HG03196 (cell line): ENCODE measurements at regions not wholly inside any gene's neighbourhood (a gene's known extent, or its start where the extent isn't known, plus 50 kb on each side); places are given as distances from the start of the nearest gene placed in this dataset.
"Not testable (repeated sequence)": the region's sequence is repeated elsewhere in the genome, so short reads cannot be mapped to it uniquely, and the experiment has no call there.

Experiments
- ATAC-seq: cut with Tn5 transposase; IDR thresholded peaks from one replicate; pipeline ENCODE4 v1.9.1; 2021; ENCODE audit not compliant: unreplicated experiment

GRCh38 chr2:9707611-9708160 lies 76.9 kb upstream of the YWHAQ start:
- no peak for ATAC-seq

- no peak for ATAC-seq
Observed at GRCh38 chr2:9708683-9709538, 78.1 kb upstream of the YWHAQ start.

DNA sequence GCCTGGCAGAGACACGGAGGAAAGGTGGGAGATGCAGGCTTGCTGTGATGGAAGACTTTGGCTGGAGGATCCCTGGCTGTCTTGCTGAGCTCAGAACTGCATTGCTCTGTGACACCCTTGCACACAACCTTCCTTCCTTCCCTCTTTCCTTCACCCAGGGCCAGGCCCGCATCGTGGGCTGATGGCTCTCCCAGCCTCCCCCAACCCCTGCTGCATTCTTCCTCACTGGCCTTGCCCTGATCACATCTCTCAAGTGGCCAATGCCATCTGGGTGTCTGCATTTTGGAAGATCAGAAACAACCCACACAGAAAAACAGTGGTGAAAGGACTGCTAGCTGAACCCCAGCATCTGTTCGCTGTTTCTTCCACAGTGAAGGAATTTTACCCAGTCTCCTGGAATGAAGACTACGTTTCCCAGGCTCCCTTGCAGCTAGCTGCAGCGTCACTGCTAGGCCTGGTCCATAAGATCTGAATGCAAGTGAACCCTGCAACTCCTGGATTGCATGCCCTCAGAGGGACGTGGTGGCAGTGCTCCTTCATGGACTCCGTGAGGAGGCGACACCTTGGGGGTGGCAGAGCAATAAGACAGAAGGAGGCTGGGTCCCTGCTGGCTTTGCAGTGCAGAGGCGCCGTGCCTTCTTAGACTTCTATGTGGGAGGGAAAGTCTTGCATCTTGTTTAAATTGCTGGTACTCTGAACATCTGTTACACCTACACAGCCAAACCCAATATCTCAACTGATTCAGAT lies 78.9 kb upstream of the YWHAQ start:
- no peak for ATAC-seq

GRCh38 chr2:9710311-9710710 lies 79.5 kb upstream of the YWHAQ start:
- no peak for ATAC-seq

- no peak for ATAC-seq
Observed at GRCh38 chr2:9712263-9712662, 81.5 kb upstream of the YWHAQ start.

- ATAC-seq, result no peak
Observed at GRCh38 chr2:9714630-9715214, 83.9 kb upstream of the YWHAQ start.

GRCh38 chr2:9715238-9715637 lies 84.4 kb upstream of the YWHAQ start:
- ATAC-seq, result no peak

DNA sequence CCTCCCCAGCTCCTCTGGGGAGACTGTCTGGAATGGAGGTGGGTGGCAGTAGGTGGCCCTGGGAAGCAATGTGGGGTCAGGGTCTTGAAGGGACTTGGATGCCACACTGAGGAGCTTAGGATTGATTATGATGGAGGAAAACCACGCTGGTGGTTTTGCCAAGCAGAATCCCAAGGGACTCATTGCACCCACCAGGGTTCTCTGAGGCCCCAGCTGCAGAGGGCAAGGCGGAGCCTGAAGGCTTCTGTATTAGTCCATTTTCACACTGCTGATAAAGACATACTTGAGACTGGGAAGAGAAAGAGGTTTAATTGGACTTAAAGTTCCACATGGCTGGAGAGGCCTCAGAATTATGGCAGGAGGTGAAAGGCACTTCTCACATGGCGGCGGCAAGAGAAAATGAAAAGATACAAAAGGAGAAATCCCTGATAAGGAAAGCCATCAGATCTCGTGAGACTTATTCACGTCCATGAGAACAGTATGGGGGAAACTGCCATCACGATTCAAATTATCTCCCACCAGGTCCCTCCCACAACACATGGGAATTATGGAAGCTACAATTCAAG lies 87.2 kb upstream of the YWHAQ start:
- ATAC-seq, result no peak

GRCh38 chr2:9720352-9721093 lies 89.7 kb upstream of the YWHAQ start:
- no peak for ATAC-seq

- no peak for ATAC-seq
Observed at GRCh38 chr2:9721344-9721743, 90.5 kb upstream of the YWHAQ start.

DNA sequence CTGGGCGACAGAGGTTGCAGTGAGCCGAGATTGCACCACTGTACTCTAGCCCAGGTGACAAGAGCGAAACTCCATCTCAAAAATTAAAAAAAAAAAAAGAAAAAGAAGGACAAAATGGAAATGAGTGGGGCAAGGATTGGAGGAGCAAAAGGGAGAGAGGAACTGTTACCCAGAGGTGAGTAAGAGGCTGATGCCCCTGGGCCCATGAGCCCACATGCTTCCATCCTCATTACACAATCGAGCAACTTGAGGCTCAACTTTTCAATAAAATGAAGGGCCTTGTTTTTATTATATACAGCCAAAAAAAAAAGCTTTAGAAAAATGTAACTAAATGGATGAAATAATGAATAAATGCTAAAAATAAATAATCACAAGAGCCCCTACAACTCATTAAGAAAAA lies 91.7 kb upstream of the YWHAQ start:
- ATAC-seq, result no peak

GRCh38 chr2:9724565-9724964 lies 93.8 kb upstream of the YWHAQ start:
- ATAC-seq, result no peak

DNA sequence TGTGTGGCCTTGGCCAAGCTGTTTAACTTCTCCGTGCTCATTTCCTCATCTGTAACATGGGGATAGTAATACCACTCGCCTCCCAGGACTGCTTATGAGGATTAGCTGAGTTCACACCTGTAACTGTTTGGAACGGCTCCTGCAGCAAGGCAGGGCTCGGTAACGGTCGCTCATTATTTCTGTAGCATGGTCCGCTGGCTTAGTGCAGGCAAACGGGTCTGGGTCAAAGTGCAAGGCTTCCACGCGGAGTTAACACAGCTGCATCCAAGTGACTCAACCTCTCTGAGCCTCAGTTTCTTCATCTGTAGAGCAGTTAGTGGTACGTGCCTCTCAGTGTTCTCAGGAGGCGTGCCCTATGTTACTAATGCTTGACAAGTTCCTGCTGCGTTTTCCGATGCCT lies 94.3 kb upstream of the YWHAQ start:
- ATAC-seq, result no peak

GRCh38 chr2:9726016-9726415 lies 95.2 kb upstream of the YWHAQ start:
- not testable (repeated sequence) for ATAC-seq

DNA sequence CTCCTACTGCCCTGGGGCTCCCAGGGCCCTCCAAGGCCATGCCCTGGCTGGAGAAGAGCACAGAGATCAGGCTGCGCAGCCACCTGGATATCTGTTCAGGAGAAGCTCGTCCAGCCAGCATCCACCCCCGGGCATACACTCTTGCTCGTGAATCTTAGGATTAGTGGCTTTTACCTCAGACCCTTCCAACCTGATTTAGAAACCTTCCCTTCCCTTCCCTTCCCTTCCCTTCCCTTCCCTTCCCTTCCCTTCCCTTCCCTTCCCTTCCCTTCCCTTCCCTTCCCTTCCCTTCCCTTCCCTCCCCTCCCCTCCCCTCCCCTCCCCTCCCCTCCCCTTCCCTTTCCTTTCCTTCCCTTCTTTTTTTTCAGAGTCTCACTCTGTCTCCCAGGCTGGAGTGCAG lies 99.7 kb upstream of the YWHAQ start:
- not testable (repeated sequence) for ATAC-seq

DNA sequence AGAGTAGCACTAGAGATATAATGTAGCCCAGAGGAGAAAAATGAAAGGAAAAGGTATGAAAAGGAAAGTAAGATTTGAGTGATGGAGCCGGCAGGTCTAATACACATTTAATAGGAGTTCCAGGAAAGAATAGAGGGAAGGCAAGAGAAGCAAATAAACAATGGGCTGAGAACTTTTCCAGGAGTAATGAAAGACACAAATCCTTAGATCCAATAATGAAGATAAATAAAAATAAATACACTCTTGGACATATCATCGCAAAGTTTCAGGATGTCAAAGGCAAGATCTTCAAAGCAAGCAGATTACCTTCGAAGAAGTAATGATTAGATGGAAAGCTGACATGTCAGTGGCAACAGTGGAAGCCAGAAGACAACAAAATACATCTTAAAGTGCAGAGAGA lies 102.0 kb upstream of the YWHAQ start:
- no peak for ATAC-seq

- no peak for ATAC-seq
Observed at GRCh38 chr2:9734308-9734707, 103.5 kb upstream of the YWHAQ start.

- ATAC-seq, result no peak
Observed at GRCh38 chr2:9735335-9735734, 104.5 kb upstream of the YWHAQ start.

DNA sequence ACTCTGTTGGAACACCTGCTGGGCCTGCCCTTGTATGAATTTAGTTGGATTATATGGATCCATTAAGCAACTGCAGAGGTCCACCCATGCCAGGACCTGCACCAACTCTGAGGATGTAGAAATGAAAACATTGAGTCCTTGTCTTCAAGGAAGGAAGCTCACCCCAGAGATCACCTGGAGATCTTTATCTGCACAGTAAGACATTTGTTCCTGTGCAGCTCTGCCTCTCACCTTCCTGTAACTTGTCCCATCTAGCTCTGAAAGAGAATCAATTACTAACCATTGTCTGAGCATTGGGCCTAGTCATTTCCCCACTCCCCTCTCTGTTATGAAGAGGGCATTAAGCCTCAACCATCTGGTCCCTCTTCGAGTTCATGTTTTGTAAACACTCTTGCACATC lies 105.2 kb upstream of the YWHAQ start:
- ATAC-seq, result no peak

GRCh38 chr2:9737053-9737875 lies 106.0 kb upstream of the TAF1B start:
- ATAC-seq, result no peak
